ENCODE measurements at regions not wholly inside any gene's neighbourhood (a gene's known extent, or its start where the extent isn't known, plus 50 kb on each side); places are given as distances from the start of the nearest gene placed in this dataset.
"Not testable (repeated sequence)": the region's sequence is repeated elsewhere in the genome, so short reads cannot be mapped to it uniquely, and the experiment has no call there.

GRCh38 chr3:22743386-22743785 is 459.7 kb upstream of the UBE2E2 start:
- not testable (repeated sequence) for TF ChIP-seq DNMT3B (CRISPR knock-in tag; conservative IDR thresholded peaks at IDR 0.05); ATF3 (CRISPR knock-in tag; IDR thresholded peaks at IDR 0.05); HDAC2 (CRISPR knock-in tag; IDR thresholded peaks at IDR 0.05); TAF1 (CRISPR knock-in tag; IDR thresholded peaks at IDR 0.05); SRSF4 (IDR thresholded peaks at IDR 0.05; ENCODE audit: low read depth, low read length, poor library complexity, severe bottlenecking)

All from HepG2 (cell line).